Ammon's horn (tissue), 1 donor: ENCODE measurements at regions not wholly inside any gene's neighbourhood (a gene's known extent, or its start where the extent isn't known, plus 50 kb on each side); places are given as distances from the start of the nearest gene placed in this dataset.
A peak's percentile ranks its signal among the peaks of the same experiment; 100 is the strongest.
"Not testable (repeated sequence)": the region's sequence is repeated elsewhere in the genome, so short reads cannot be mapped to it uniquely, and the experiment has no call there.

Experiments used
- DNase-seq: peaks from one replicate; pipeline ENCODE4 v3.0.0-alpha.2; 2016; ENCODE audit warnings: low spot score

GRCh38 chr10:53335803-53336422 is 563.3 kb upstream of the MBL2 start:
- DNase-seq = not testable (repeated sequence)

- no peak for DNase-seq
Measured at GRCh38 chr10:53331460-53331859, 558.9 kb upstream of the MBL2 start.

- DNase-seq = not testable (repeated sequence)
Measured at GRCh38 chr10:53326401-53327305, 554.1 kb upstream of the MBL2 start.

GRCh38 chr10:53325066-53325465 is 552.5 kb upstream of the MBL2 start:
- no peak for DNase-seq

- no peak for DNase-seq
Measured at GRCh38 chr10:53315709-53316108, 543.1 kb upstream of the MBL2 start.

- DNase-seq = no peak
Measured at GRCh38 chr10:53314876-53315275, 542.3 kb upstream of the MBL2 start.

- no peak for DNase-seq
Measured at GRCh38 chr10:53298443-53298842, 525.9 kb upstream of the MBL2 start.

GRCh38 chr10:53284615-53285182 is 512.1 kb upstream of the MBL2 start:
- no peak for DNase-seq

- no peak for DNase-seq
Measured at GRCh38 chr10:53276797-53277196, 504.2 kb upstream of the MBL2 start.

- DNase-seq = no peak
Measured at GRCh38 chr10:53269482-53269881, 496.9 kb upstream of the MBL2 start.

GRCh38 chr10:53260213-53260612 is 487.6 kb upstream of the MBL2 start:
- no peak for DNase-seq

GRCh38 chr10:53256623-53257022 is 484.0 kb upstream of the MBL2 start:
- no peak for DNase-seq

GRCh38 chr10:53255661-53256205 is 483.1 kb upstream of the MBL2 start:
- DNase-seq = no peak

GRCh38 chr10:53253221-53253620 is 480.6 kb upstream of the MBL2 start:
- no peak for DNase-seq

- no peak for DNase-seq
Measured at GRCh38 chr10:53239873-53240272, 467.3 kb upstream of the MBL2 start.

GRCh38 chr10:53236941-53237340 is 464.4 kb upstream of the MBL2 start:
- no peak for DNase-seq

GRCh38 chr10:53233749-53234148 is 461.2 kb upstream of the MBL2 start:
- DNase-seq = no peak

- DNase-seq = no peak
Measured at GRCh38 chr10:53230651-53231050, 458.1 kb upstream of the MBL2 start.

GRCh38 chr10:53223851-53224250 is 451.3 kb upstream of the MBL2 start:
- no peak for DNase-seq

GRCh38 chr10:53222806-53223205 is 450.2 kb upstream of the MBL2 start:
- no peak for DNase-seq

- peak; percentile 14 for DNase-seq
Measured at GRCh38 chr10:53209944-53210611, 437.5 kb upstream of the MBL2 start.

- DNase-seq = no peak
Measured at GRCh38 chr10:53183733-53184132, 411.1 kb upstream of the MBL2 start.
